K562 (cell line): ENCODE measurements at regions not wholly inside any gene's neighbourhood (a gene's known extent, or its start where the extent isn't known, plus 50 kb on each side); places are given as distances from the start of the nearest gene placed in this dataset.

Experiments used
- CHD1 ChIP-seq: fragments of 200-600 bp; sonication (generic); IDR thresholded peaks from one replicate; pipeline ENCODE4 v1.6.1; 2012; ENCODE audit warnings: mild to moderate bottlenecking, moderate library complexity, low read length, inconsistent platforms
- CHD7 ChIP-seq: fragments of 200-600 bp; sonication (generic); IDR thresholded peaks from one replicate; pipeline ENCODE4 v1.6.1; 2012; ENCODE audit warnings: mild to moderate bottlenecking, low read depth, low read length, inconsistent platforms
- ZC3H8 ChIP-seq: fragments of 450-650 bp; IDR thresholded peaks from 2 replicates; pipeline ENCODE4 v1.6.1; 2017
- ZKSCAN8 ChIP-seq: fragments of 200-800 bp; sonication (Bioruptor generic); IDR thresholded peaks from 2 replicates; pipeline ENCODE4 v1.6.1; 2016; ENCODE audit warnings: missing genetic modification characterization, missing compliant biosample characterization
- ZNF512 ChIP-seq: IDR thresholded peaks from 2 replicates; pipeline ENCODE4 v1.6.1; 2016; ENCODE audit warnings: missing genetic modification characterization, missing compliant biosample characterization

DNA sequence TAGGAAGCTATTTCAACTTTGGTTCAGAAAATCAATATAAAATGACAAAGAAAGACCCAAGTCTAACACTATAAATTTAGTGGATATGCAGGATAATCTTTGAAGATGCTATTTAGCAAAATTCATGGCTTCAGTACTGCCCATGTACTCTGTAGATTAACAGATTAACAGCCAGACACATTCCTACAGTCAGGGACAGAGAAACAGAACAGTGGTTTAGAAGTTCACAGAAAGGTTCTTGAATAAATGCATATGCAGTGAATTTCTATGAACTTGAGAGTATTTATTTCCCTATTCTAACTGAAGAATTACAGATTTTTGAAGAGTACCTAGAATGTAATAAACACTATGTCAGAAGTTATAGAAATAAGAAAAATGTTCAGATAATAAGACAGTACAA is 222.8 kb downstream of the KLF12 start (continued):
- TF ChIP-seq ZKSCAN8 (CRISPR knock-in tag) (no peak), ZNF512 (tag) (no peak), ZC3H8 (no peak), CHD7 (no peak), CHD1 (no peak)
